ENCODE measurements at regions not wholly inside any gene's neighbourhood (a gene's known extent, or its start where the extent isn't known, plus 50 kb on each side); places are given as distances from the start of the nearest gene placed in this dataset.

- TF ChIP-seq REST (IDR thresholded peaks at IDR 0.05) (no peak), RAD21 (IDR thresholded peaks at IDR 0.05) (no peak), TAF1 (conservative IDR thresholded peaks at IDR 0.05) (no peak)
- TF ChIP-seq, protein P1, sequence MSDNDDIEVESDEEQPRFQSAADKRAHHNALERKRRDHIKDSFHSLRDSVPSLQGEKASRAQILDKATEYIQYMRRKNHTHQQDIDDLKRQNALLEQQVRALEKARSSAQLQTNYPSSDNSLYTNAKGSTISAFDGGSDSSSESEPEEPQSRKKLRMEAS (IDR thresholded peaks at IDR 0.05): no peak
These were observed 457.2 kb upstream of the CDH20 start (continued) for GRCh38 chr18:60875957-60876507.

GRCh38 chr18:60880184-60880583, 453.0 kb upstream of the CDH20 start:
- TF ChIP-seq, protein P2, sequence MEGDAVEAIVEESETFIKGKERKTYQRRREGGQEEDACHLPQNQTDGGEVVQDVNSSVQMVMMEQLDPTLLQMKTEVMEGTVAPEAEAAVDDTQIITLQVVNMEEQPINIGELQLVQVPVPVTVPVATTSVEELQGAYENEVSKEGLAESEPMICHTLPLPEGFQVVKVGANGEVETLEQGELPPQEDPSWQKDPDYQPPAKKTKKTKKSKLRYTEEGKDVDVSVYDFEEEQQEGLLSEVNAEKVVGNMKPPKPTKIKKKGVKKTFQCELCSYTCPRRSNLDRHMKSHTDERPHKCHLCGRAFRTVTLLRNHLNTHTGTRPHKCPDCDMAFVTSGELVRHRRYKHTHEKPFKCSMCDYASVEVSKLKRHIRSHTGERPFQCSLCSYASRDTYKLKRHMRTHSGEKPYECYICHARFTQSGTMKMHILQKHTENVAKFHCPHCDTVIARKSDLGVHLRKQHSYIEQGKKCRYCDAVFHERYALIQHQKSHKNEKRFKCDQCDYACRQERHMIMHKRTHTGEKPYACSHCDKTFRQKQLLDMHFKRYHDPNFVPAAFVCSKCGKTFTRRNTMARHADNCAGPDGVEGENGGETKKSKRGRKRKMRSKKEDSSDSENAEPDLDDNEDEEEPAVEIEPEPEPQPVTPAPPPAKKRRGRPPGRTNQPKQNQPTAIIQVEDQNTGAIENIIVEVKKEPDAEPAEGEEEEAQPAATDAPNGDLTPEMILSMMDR (IDR thresholded peaks at IDR 0.05; ENCODE audit: low read depth, low read length, missing input control): no peak
- TF ChIP-seq, protein P3, sequence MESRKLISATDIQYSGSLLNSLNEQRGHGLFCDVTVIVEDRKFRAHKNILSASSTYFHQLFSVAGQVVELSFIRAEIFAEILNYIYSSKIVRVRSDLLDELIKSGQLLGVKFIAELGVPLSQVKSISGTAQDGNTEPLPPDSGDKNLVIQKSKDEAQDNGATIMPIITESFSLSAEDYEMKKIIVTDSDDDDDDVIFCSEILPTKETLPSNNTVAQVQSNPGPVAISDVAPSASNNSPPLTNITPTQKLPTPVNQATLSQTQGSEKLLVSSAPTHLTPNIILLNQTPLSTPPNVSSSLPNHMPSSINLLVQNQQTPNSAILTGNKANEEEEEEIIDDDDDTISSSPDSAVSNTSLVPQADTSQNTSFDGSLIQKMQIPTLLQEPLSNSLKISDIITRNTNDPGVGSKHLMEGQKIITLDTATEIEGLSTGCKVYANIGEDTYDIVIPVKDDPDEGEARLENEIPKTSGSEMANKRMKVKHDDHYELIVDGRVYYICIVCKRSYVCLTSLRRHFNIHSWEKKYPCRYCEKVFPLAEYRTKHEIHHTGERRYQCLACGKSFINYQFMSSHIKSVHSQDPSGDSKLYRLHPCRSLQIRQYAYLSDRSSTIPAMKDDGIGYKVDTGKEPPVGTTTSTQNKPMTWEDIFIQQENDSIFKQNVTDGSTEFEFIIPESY (IDR thresholded peaks at IDR 0.05): no peak
- TF ChIP-seq HNF4A (conservative IDR thresholded peaks at IDR 0.05): no peak
- TF ChIP-seq NR2F2 (IDR thresholded peaks at IDR 0.05): no peak
- TF ChIP-seq REST (IDR thresholded peaks at IDR 0.05): no peak
- no peak for TF ChIP-seq GABPA (IDR thresholded peaks at IDR 0.05 in 1 of 2, conservative IDR thresholded peaks at IDR 0.05 in 1 of 2)
- TF ChIP-seq SP1 (IDR thresholded peaks at IDR 0.05): no peak
- TF ChIP-seq, protein P1 (IDR thresholded peaks at IDR 0.05): no peak
- TF ChIP-seq HNF4G (IDR thresholded peaks at IDR 0.05): no peak
- no peak for TF ChIP-seq RXRA (IDR thresholded peaks at IDR 0.05)
- TF ChIP-seq JUND (IDR thresholded peaks at IDR 0.05): no peak
- no peak for TF ChIP-seq FOXA1 (IDR thresholded peaks at IDR 0.05)
- TF ChIP-seq FOXA2 (IDR thresholded peaks at IDR 0.05): no peak
- no peaks in the 10 kb centered on the region for H3K4me1 ChIP-seq (ENCODE audit: control insufficient read depth in 4 of 4, insufficient read depth in 4 of 4, low read length in 3 of 4)
- no peak overlapping the region for H3K27ac ChIP-seq (ENCODE audit: low read depth in 1 of 2, low read length in 2 of 2)
- no peak overlapping the region for H3K4me3 ChIP-seq (ENCODE audit: low read depth in 1 of 3, low read length in 3 of 3)
- no peaks in the 10 kb centered on the region for H3K9me3 ChIP-seq (ENCODE audit: control insufficient read depth in 4 of 4, low read length in 3 of 4)
- no peak overlapping the region for H3K9ac ChIP-seq (ENCODE audit: low read depth in 1 of 2, low read length in 2 of 2)
- no peaks in the 10 kb centered on the region for H3K27me3 ChIP-seq (ENCODE audit: control insufficient read depth in 4 of 4, insufficient read depth in 4 of 4, low read length in 3 of 4)
- WGBS: 62% methylated on average over 2 of the region's 2 CpGs
- no peaks in the 10 kb centered on the region for H3K36me3 ChIP-seq (ENCODE audit: control insufficient read depth in 4 of 4, insufficient read depth in 3 of 4, low read depth in 1 of 4, low read length in 3 of 4)
- no peak for DNase-seq (ENCODE audit: low spot score)
